CD4-positive, alpha-beta T cell treated with Interleukin-2 at 100 ng/mL for 4 hours (primary cell): ENCODE measurements at regions not wholly inside any gene's neighbourhood (a gene's known extent, or its start where the extent isn't known, plus 50 kb on each side); places are given as distances from the start of the nearest gene placed in this dataset.
"Not testable (repeated sequence)": the region's sequence is repeated elsewhere in the genome, so short reads cannot be mapped to it uniquely, and the experiment has no call there.

ENCODE experiments used
- DNase-seq: peaks from one replicate; pipeline ENCODE4 v3.0.0-alpha.2; 2020; ENCODE audit warnings: low spot score

DNA sequence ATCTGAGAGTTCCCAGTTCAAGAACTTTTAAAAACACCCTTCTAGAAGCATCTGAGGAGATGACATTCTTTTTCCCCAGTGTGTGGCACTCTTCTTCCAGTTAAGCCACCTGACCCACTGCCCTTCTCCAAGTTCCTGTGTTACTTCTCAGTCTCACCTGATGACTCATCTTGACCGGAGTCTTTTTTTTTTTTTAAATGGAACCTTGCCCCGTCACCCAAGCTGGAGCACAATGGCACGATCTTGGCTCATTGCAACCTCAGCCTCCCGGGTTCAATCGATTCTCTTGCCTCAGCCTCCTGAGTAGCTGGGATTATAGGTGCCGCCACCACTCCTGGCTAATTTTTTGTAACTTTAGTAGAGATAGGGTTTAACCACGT lies 224.1 kb upstream of the DAB2 start:
- no peak for DNase-seq

DNA sequence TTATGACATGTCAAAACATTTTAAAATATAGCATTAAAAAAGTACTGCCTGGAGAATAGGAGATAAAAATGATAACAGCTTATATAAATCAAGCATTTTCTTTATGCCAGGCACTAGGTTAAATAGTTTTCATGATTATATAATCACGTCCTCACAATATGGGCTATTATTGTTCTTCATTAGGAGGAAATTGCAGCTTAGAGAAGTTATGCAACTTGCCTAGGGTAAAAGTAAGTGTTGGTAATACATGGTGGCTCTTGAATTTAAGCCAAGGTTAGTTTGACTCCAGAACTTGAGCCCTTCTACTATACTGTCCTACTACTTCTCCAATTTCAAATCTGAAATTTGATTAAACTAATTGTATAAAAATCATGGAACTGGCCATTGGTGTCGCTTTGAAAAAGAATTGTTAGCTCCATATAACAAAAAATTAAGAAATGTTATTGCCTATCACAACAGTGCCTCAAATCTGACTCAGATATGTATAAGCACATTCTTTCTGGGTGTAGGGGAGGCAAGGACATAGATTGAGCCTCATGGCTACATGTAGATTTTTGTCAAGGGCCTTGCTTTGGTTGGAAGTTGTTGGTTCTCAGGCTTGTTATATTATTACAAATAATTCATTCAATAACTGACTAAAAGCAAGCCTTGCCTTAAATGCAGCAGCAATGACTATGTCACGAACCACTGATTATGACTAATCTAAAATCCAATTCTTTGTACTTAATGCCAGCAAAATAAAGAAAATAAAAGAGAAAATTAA lies 223.5 kb upstream of the DAB2 start:
- no peak for DNase-seq

DNA sequence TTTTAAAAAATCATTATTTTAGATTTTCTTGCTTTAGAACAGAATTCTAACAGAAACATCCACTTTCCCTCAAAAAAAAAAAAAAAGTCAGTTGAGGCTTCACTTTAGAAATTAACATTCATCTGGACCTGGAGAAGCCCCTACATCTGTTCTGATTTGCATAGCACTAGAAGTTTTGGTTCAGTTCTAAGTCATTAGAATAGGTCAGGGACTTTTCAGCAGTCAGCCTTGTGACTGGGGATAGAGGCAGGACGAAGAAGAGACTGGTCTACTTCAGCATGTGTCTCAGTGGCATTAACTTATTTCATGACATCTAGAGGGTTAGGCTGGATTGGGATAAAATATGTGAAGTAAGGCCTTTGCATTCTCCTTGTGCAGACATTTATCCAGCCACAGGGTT lies 215.8 kb upstream of the DAB2 start:
- no peak for DNase-seq

DNA sequence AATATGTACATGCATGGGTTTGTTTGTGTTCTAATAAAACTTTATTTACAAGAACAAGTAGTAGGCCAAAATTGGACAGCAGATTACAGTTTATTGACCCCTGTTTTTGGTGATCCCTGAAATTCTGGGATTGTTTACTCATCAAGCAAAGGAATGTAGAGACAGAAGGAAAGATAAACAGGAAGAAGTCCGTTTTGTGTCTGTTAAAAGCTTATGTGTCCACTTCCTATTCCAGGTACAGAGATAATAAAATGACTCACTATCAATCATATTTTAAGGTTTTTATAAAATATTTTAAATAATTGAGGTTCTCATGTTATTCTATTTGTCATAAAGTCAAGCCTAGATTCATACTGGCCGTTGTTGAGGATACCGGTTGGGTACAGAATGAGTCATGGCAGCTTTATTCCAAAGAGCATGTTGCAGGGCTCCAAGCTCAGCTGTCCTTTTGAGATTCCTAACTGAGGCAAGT lies 214.9 kb upstream of the DAB2 start:
- DNase-seq, result no peak

DNA sequence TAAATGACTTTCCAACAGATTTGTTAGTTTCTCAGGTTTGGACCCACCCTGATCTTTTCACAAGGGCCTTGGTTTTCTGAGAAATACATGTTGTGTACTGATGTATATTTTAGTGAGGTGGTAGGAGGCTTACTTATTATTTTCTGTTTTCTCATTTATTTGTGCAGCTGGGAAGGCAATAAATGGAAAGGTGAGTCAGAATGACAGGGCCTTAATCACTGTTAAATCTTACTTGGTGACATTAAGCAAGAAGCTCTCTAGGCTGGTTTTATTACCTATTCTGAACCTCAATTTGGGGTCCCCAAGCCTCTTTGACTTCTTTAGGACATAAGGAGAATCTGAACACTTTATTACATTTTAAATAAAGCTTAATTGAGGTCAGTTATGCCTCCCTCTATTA lies 214.0 kb upstream of the DAB2 start:
- DNase-seq, result no peak

DNA sequence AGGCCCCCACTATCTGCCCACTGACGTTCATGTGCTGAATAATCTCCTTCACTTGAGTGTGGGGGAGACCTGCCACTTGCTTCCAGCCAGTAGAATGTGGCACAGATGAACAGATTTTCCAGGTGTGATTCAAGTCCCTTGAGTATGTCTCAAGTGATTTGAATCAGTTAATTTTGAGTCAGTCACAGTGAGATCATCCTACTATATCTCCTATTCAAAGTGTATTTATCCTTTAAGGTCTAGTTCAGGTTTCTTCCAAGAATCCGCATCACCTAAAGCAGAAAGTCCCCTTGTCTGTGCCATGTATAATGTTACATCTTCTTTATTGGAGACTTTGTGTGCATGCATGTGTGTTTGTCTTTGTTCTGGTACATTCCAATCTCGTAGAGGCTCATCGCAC lies 208.3 kb upstream of the DAB2 start:
- no peak for DNase-seq

DNA sequence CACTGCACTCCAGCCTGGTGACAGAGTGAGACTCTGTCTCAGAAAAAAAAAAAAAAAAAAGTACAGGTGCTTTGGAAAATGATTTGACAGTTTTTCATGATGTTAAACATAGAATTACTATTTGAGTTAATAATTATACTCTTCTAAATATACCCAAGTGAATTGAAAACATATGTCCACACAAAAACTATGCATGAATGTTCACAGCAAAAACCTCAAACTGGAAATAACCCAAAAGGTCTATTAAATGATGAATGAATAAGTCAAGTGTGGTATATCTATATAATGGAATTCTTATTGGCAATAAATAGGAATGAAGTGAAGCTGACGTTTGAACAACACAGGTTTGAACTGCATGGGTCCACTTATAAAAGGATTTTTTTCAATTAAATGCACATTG lies 207.2 kb upstream of the DAB2 start:
- DNase-seq, result no peak

DNA sequence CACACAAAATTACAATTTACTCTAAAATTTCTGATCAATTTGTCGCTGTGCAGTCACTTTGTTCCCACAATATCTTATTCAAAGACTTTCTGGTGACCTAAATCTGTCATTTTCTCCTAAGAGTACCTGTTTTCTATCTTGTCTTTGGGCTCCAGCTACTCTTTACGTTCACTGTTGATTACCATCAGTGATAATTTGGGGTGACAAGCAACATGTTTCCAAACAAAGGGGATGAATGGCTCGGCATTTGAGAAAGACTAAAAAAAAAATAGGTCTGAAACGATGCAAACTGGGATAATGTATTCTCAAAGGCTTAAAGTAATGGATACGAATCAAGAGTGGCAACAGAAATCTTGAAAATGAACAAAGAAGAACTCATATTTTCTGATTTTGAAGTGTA lies 205.2 kb upstream of the DAB2 start:
- DNase-seq, result no peak

DNA sequence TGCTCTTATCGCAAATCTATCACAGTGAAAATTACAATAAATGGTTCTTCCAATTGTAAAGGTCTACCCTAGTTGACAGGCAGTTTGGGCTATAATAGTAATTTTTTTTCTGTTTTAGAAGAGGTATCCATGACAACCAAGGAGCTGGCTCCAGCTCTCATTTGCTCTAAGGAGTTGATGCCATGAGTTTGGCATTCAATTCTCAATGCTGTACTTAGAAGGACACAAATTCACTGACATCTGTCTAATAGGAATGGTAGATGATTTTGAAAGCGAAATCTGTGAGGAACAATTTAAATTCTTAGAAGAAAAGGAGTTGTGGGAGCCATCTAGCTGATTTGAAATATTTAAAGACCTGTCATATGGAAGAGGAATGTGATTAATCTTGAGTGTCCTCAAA lies 203.6 kb upstream of the DAB2 start:
- no peak for DNase-seq

DNA sequence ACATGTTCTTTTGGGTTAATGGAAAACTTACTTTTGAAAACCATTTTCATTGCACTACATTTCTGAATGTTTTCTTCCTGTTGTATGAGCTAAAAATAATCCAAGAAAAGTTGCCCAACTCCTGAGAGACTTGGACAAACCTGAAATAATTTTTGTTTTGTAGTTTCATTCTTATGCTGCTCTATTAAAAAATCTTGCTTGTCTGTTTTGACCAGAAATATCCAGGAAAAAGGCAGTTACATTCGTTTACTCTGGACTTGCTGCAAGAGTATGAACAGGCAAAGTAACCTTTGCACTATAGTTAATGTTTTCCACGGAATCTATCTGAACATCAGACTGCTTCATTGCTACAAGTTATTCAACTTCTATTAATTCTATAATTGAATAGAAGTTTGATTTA lies 200.1 kb upstream of the DAB2 start:
- no peak for DNase-seq

DNA sequence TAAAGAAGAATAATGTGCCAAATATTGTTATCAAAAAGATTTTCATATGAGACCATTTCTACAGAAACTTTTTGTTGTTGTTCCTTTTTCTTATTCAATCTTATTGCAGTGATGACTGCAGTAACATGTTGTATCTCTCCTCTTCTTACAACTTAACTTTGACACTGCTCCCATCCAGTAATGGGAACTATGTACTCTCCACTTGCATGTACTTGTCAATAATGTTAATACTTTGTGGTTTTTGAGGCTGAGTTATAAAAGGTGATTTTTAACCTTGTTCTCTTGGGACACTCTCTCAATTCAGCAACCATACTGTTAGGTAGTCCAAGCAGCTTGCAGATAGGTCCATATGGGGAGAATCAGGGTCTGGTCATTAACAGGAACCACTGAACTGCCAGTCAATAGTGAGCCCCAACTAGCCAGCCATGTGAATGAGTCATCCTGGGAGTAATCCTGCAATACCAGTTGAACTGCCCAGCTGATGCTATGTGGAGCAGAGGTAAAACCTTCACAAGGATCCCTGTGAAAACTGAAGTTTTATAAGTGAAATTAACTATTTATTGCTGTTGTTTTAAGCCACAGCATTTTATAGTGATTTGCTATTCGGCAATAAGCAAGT lies 199.6 kb upstream of the DAB2 start:
- no peak for DNase-seq

DNA sequence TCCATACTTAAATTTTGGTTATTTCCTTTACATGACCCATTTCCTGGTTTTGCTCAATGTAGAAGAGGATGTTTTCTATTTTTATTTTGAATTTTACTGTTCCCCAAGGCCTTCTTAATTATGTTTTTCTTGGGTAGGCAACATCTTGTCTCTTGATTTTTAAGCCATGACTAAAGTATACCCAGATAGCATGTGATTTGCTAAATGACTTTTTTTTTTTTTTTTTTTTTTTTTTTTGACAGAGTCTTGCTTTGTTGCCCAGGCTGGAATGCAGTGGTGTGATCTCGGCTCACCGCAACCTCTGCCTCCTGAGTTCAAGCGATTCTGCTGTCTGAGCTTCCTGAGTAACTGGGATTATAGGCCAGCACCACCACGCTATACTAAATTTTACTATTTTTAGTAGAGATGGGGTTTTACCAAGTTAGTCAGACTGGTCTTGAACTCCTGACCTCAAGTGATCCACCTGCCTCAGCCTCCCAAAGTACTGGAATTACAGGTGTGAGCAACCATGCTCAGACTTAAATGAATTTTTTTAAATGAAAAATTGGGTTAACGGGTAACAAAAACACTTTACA lies 198.6 kb upstream of the DAB2 start:
- no peak for DNase-seq

DNA sequence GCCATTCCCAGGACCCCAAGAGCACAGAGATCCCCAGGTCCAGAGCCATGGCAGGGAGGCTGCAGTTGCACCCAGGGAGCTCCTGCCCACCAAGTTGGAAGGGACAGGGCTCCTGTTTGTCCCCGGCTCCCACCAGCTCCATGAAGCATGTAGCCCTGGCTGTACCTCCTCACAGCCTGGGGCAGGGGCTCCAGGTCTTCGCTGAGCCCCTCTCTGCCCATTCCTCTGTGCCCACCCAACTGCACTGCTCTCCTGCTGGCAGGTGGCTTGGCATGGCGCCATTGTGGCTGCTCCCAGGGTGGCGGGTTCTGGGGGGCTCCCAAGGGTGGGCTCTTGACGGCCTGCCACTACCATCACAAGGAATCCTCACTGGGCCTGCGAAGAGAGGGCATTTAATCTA lies 197.5 kb upstream of the DAB2 start:
- no peak for DNase-seq

DNA sequence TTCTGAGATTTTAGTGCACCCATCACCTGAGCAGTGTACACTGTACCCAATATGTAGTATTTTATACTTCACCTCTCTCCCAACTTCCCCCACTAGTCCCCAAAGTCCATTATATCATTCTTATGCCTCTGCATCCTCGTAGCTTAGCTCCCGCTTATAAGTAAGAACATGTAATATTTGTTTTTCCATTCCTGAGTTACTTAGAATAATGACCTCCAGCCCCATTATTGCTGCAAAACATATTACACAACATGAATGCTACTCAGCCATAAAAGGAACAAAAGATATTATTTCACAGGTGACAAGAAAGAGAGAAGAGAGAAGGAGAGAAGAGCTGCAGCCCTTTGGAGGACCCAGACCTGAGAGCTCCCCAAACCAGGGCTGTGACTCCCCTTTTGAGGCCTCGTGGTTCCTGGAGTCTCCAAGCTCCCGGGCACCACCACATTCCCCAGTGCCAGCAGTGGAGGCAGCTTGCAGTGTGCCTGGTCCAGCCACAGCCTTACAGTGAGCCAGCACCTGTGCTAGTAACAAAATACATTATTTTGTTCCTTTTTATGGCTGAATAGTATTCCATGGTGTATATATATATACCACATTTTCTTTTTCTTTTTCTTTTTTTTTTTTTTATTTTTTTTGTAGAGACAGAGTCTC lies 194.5 kb upstream of the DAB2 start:
- DNase-seq, result no peak

DNA sequence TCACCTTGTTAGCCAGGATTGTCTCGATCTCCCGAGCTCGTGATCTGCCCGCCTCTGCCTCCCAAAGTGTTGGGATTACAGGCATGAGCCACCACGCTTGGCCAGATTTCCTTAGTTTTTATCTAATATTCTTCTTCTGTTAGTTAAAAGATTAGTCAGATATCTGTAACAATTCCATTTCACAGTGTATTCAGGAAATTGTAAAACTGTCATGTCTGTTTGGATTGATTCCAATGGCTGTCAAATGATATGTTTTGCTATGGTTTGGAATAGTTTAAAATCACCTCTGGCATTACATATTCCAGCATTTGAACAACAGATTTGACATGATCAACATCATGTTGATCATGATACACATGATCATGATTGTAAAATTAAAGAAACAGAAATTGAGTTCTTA lies 193.6 kb upstream of the DAB2 start:
- DNase-seq, result no peak

DNA sequence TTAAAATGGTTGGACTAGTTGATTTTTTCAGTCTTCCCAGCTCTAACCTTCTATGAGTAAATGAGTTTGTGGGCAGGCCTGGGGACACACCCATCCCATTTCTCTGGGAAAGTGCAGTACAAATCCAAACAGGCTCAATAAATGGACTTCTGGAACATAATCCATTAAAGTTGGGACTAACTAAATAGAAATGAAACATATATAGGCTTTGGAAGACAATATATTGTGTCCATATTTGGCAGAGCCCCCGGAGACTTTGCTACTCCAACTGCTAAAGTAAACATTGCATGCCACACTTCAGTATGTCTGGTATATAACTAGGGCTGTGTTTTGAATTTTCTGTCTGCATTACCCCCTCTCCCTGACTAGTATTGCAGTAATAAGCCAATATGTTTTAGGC lies 191.4 kb upstream of the DAB2 start:
- no peak for DNase-seq

DNA sequence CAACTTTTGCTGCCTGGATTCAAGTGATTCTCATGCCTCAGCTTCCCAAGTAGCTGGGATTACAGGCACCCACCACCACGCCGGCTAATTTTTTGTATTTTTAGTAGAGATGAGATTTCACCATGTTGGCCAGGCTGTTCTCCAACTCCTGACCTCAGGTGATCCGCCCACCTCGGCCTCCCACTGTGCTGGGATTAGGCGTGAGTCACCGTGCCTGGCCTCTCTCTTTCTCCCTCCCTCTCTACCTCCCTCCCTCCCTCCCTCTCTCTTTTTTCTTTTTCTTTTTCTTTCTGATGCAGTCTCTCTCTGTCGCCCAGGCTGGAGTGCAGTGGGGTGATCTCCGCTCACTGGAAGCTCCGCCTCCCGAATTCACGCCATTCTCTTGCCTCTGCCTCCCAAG lies 186.3 kb upstream of the DAB2 start:
- DNase-seq, result not testable (repeated sequence)

DNA sequence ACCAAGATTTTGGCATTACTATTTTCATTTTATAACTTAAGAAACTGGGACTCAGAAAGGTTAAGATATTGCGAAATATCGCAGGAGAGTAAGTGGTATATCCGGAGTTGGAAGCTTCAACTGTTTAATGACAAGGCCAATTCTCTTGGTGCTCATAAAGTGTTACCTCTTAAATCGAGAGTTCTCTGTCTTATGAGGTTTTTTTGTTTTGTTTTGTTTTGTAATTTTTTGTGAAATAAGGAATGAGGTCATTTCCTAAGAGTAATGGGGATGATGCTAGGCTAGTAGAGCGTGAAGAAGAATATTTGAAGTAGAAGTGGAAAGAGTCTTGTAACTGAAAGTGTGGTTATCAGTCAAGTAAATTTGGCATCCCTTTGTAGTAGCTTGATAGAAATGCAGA lies 183.2 kb upstream of the DAB2 start:
- no peak for DNase-seq

DNA sequence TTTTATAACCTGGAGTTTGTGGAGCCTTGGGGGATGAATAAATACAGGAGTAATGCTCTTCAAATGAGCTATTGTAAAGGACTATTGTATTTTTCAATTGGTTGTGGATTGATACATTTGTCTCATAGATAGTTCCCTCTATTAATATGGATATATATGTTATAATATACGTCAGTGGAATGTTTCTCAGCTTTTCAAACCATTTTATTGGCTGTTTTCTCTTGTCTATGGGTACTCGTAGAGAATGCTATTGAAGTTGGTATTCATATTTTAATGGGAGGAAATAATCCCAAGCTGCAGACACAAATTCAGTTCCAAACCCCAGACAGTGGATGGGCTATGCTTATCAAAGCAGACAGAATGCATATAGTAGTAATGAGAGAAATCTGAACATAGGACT lies 181.8 kb upstream of the DAB2 start:
- DNase-seq, result no peak

DNA sequence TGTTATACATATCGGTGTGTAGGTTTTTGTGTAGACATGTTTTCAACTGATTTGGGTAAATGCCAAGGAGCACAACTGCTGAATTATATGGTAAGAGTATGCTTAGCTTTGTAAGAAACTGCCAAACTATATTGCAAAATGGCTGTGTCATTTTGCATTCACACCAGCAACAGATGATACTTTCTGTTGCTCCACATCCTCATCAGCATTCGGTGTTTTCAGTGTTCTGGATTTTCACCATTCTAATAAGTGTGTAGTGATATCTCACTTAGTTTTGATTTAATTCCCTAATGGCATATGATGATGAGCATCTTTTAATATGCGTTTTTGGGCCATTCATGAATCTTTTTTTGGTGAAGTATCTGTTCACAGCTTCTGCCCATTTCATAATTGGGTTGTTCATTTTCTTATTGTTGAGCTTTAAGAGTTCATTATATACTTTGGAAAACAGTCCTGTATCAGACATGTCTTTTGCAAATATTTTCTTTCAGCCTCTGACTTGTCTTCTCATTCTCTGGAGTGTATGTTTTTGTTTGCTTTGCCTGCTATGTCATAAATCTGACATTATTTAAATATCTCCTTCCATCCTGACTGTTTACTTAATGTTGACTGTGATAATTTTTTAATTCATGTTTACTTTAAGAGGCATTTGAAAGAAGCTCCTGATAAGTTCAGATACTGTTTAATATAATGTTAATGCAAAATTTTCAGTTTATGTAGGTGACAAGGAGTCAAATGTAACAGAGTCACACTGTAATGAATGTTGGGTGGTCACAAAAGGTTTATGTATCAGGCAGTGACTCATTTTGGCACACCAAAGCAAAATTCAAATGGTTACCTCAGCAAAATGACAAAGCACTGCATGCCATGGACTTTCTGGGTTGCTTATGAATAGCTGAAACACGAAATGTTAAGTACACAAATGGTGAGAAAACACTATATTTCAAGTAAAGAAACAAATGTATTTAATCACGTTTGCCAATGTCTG lies 181.1 kb upstream of the DAB2 start:
- no peak for DNase-seq

DNA sequence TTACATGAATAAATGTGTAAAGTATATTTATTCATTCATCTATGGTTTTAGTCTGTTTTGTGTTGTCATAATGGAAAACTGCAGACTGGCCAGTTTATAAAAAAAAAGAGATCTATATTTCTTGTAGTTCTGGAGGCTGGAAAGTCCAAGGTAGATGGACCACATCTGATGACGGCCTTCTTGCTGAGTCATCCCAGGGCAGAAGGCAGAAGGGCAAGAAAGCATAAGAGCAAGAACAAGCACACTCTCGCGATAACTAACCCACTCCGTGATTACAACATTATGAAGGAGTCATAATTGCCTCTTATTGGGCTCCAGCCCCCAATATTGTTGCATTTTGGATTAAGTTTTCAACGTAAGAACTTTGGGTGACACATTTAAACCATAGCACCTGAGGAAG lies 180.4 kb upstream of the DAB2 start:
- no peak for DNase-seq

DNA sequence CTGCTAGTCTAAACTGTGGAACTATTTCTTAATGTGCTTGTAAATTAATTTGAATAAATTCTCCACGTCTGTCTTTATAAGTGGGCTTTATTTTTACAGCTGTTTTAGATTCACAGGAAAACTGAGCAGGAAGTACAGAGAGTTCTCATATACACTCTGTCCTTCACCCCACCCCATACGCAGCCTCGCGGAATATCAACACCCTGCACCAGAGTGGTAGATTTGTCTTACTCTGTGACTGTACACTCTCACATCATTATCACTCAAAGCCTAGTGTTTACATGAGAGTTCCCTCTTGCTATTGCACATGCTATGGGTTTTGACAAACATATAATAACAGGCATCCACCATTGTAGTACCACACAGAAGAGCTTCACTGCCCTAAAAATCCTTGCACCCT lies 179.7 kb upstream of the DAB2 start:
- DNase-seq, result no peak
